Kidney (tissue), 13 donors: ENCODE measurements at regions not wholly inside any gene's neighbourhood (a gene's known extent, or its start where the extent isn't known, plus 50 kb on each side); places are given as distances from the start of the nearest gene placed in this dataset.

Source experiments
- DNase-seq, 5 donors: peaks; one replicate each; pipeline ENCODE4 v3.0.0-alpha.2; 2013 to 2020
- FAIRE-seq: peaks from 2 replicates; lab custom pipeline; 2012; peaks lifted over from hg19 to GRCh38; lab: Jason Lieb, UNC
- H3K27ac ChIP-seq, 2 donors: one replicate each; pipeline ENCODE4 v1.7.0; 2013; ENCODE audit warnings: low read depth in 2 of 2, low read length in 2 of 2, inconsistent platforms in 1 of 2
- H3K27me3 ChIP-seq: one replicate; pipeline ENCODE4 v1.7.1; 2013; ENCODE audit warnings: low read length, inconsistent platforms; ENCODE audit not compliant: control insufficient read depth, insufficient read depth
- H3K36me3 ChIP-seq, 3 donors: one replicate each; pipeline versions ENCODE4 v1.7.0 to v1.7.1; 2013; ENCODE audit warnings: low read length in 3 of 3, control low read depth in 1 of 3, inconsistent platforms in 1 of 3; ENCODE audit not compliant: insufficient read depth in 3 of 3, control insufficient read depth in 2 of 3
- H3K4me1 ChIP-seq, 3 donors: one replicate each; pipeline versions ENCODE4 v1.7.0 to v1.7.1; 2013; ENCODE audit warnings: low read length in 3 of 3, inconsistent platforms in 1 of 3, low read depth in 1 of 3; ENCODE audit not compliant: control insufficient read depth in 2 of 3, insufficient read depth in 2 of 3
- H3K4me3 ChIP-seq, 3 donors: one replicate each; pipeline versions ENCODE4 v1.7.0 to v1.8.1; 2013; ENCODE audit warnings: low read length in 3 of 3, control low read depth in 1 of 3, inconsistent platforms in 1 of 3
- H3K9ac ChIP-seq, 3 donors: one replicate each; pipeline versions ENCODE4 v1.7.0 to v1.7.1; 2013; ENCODE audit warnings: low read length in 3 of 3, control low read depth in 1 of 3, inconsistent platforms in 1 of 3
- H3K9me3 ChIP-seq, 3 donors: one replicate each; pipeline versions ENCODE4 v1.7.0 to v1.7.1; 2013; ENCODE audit warnings: low read length in 3 of 3, control low read depth in 1 of 3, inconsistent platforms in 1 of 3; ENCODE audit not compliant: control insufficient read depth in 2 of 3, insufficient read depth in 1 of 3
- CTCF ChIP-seq: IDR thresholded peaks from 3 replicates; pipeline ENCODE4 v1.5.1; 2012; ENCODE audit warnings: mild to moderate bottlenecking, moderate library complexity, borderline replicate concordance; ENCODE audit not compliant: insufficient read depth; ENCODE audit errors: extremely low read depth
- intact Hi-C: fragments of 100-400 bp; cut with DNase I; formaldehyde crosslinking; loops from one replicate; pipeline ENCODE4 v1.11.1; 2022
- donor health status: control.
- donor health status: control.
- donor health status: control.
- donor health status: control.
- donor health status: control.
- donor health status: DM: yes; HTN: yes; CAD: no.
- donor health status: Normal renal cell carcinoma (clear cell type).

DNA sequence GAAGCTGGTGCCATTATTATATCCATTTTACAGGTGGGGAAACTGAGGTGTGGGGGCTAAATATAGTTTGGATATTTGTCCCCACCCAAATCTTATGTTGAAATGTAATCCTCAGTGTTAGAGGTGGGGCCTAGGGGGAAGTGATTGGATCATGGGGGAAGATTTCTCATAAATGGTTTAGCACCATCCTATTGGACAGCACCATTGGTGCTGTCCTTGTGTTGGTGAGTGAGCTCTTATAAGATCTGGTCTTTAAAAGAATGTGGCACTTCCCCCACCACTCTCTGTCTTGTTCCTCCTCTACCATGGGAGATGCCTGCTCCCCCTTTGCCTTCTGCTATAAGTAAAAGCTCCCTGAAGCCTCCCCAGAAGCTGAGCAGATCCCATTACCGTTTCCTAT is 119.8 kb upstream of the SEC14L1 start:
- Histone ChIP-seq H3K4me3 (no peak overlapping the region), H3K9ac (no peak overlapping the region), H3K9me3 (no peaks in the 10 kb centered on the region), H3K27me3 (no peaks in the 10 kb centered on the region), H3K27ac (no peak overlapping the region), H3K4me1 (no peaks in the 10 kb centered on the region), H3K36me3 (no peaks in the 10 kb centered on the region)
- intact Hi-C loops: no loop called here
- FAIRE-seq: no peak
- no peak for DNase-seq
- no peak for TF ChIP-seq CTCF

DNA sequence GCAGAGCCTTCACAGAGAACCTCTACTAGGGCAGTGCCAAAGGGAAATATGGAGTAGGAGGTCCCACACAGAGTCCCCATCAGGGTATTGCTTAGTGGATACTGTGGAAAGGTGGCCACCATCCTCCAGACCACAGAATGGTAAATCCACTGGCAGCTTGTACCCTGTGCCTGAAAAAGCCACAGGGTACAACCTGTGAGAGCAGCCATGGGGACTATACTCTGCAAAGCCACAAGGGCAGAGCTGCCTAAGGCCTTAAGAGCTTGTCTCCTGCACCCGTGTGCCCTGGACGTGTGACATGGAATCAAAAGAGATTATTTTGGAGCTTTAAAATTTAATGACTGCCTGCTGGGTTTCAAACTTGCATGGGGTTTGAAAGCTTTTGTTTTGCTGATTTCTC is 118.0 kb upstream of the SEC14L1 start:
- intact Hi-C loops: no loop called here
- H3K9ac ChIP-seq: no peak overlapping the region
- TF ChIP-seq CTCF: no peak
- H3K36me3 ChIP-seq: no peaks in the 10 kb centered on the region
- H3K27ac ChIP-seq: no peak overlapping the region
- H3K27me3 ChIP-seq: no peaks in the 10 kb centered on the region
- H3K4me1 ChIP-seq: no peaks in the 10 kb centered on the region
- FAIRE-seq (no peak), DNase-seq (no peak)
- peaks cover 0 to 6% (median 0%) of the 10 kb centered on the region in 3 donors for H3K9me3 ChIP-seq
- no peak overlapping the region for H3K4me3 ChIP-seq

DNA sequence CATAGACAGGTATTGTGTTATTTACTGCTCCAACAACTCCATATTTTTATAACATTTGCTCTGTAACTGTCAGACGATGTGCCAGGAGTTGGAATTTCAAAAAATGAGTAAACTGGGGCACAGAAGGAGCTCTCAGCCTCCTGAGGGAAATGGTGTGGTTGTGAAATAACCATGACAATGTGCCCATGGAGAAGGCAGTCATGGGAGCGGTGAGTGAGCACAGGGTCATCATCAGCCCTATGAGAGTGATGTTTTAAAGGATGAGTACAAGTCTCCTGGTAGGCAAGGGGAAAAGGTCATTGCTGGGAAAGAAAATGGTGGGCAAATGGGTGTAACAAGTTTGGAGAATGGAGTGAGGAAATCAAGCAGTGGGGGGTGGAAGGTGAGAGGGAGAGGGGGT is 115.0 kb upstream of the SEC14L1 start:
- Histone ChIP-seq H3K4me1 (no peaks in the 10 kb centered on the region), H3K9me3 (peaks cover 0 to 6% (median 0%) of the 10 kb centered on the region in 3 donors), H3K27me3 (no peaks in the 10 kb centered on the region), H3K36me3 (no peaks in the 10 kb centered on the region), H3K27ac (no peak overlapping the region), H3K9ac (no peak overlapping the region), H3K4me3 (no peak overlapping the region)
- intact Hi-C loops: no loop called here
- no peak for TF ChIP-seq CTCF
- FAIRE-seq (no peak), DNase-seq (no peak)

DNA sequence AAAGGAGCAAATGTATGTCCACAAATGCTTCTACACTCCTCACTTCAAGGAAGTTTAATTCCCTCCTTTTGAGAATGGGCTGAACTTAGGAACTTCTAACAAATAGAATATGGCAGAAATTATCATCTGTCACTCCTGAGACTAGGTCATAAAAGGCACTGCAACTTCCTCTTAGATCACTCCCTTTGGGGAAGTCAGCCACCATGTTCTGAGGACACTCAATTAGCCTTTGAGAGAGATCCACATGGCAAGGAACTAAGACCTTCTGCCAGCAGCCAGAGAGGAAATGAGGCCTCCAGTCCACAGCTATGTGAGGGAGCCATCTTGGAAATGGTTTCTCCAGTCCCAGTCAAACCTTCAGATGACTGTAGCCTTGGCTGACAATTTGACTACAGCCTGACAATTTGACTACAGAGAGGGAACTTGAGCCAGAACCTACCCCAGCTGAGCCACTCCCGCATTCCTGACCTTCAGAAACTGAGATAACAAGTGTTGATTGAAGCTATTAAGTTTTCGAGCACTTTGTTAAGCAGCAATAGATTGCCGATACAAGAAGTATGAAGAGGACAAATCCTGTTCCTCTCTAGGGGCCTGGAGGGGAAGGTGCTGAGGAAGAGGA is 113.4 kb upstream of the SEC14L1 start:
- FAIRE-seq (no peak), DNase-seq (no peak)
- intact Hi-C loops: no loop called here
- H3K9ac ChIP-seq: no peak overlapping the region
- no peaks in the 10 kb centered on the region for H3K27me3 ChIP-seq
- no peak overlapping the region for H3K27ac ChIP-seq
- peaks cover 0 to 15% (median 3%) of the 10 kb centered on the region in 3 donors for H3K9me3 ChIP-seq
- no peaks in the 10 kb centered on the region for H3K4me1 ChIP-seq
- H3K4me3 ChIP-seq: no peak overlapping the region
- no peak for TF ChIP-seq CTCF
- H3K36me3 ChIP-seq: no peaks in the 10 kb centered on the region
